HEK293T (cell line): ENCODE measurements at regions not wholly inside any gene's neighbourhood (a gene's known extent, or its start where the extent isn't known, plus 50 kb on each side); places are given as distances from the start of the nearest gene placed in this dataset.

Experiments
- CTCF ChIA-PET: fragments of 350-600 bp; formaldehyde crosslinking; extraction: SDS; loops from one replicate; lab custom pipeline; 2021; ENCODE audit warnings: antibody characterized with exemption, inconsistent platforms; lab: Yijun Ruan, JAX
- POLR2A ChIA-PET: fragments of 350-600 bp; formaldehyde crosslinking; extraction: SDS; loops from one replicate; lab custom pipeline; 2020; ENCODE audit warnings: antibody characterized with exemption, inconsistent platforms; lab: Yijun Ruan, JAX
- DNase-seq: peaks from one replicate; pipeline ENCODE4 v3.0.0; 2012; ENCODE audit warnings: mixed read lengths; ENCODE audit errors: extremely low spot score
- ARNT ChIP-seq: fragments of 450-650 bp; IDR thresholded peaks from 2 replicates; pipeline ENCODE4 v1.6.1; 2017; ENCODE audit warnings: mild to moderate bottlenecking
- BHLHE40 ChIP-seq: fragments of 450-650 bp; IDR thresholded peaks from 2 replicates; pipeline ENCODE4 v1.6.1; 2016; ENCODE audit warnings: mild to moderate bottlenecking, moderate library complexity, borderline replicate concordance
- CTBP1 ChIP-seq: fragments of 450-650 bp; IDR thresholded peaks from 2 replicates; pipeline ENCODE4 v1.6.1; 2016; ENCODE audit warnings: borderline replicate concordance
- ELF4 ChIP-seq: fragments of 450-650 bp; IDR thresholded peaks from 2 replicates; pipeline ENCODE4 v1.6.1; 2017; ENCODE audit warnings: antibody characterized with exemption
- FOXA1 ChIP-seq: fragments of 450-650 bp; IDR thresholded peaks from 2 replicates; pipeline ENCODE4 v1.6.1; 2016; ENCODE audit warnings: mild to moderate bottlenecking
- FOXK2 ChIP-seq: fragments of 450-650 bp; IDR thresholded peaks from 2 replicates; pipeline ENCODE4 v1.6.1; 2016; ENCODE audit warnings: mild to moderate bottlenecking
- FOXM1 ChIP-seq: fragments of 450-650 bp; IDR thresholded peaks from 2 replicates; pipeline ENCODE4 v1.6.1; 2017; ENCODE audit warnings: mild to moderate bottlenecking, borderline replicate concordance
- HDGF ChIP-seq: fragments of 450-650 bp; IDR thresholded peaks from 2 replicates; pipeline ENCODE4 v1.6.1; 2017; ENCODE audit warnings: antibody characterized with exemption, borderline replicate concordance
- L3MBTL2 ChIP-seq: fragments of 450-650 bp; conservative IDR thresholded peaks from 2 replicates; pipeline ENCODE4 v1.6.1; 2016; ENCODE audit warnings: mild to moderate bottlenecking
- LEF1 ChIP-seq: fragments of 450-650 bp; IDR thresholded peaks from 2 replicates; pipeline ENCODE4 v1.6.1; 2017; ENCODE audit warnings: mild to moderate bottlenecking, borderline replicate concordance
- NFRKB ChIP-seq: fragments of 450-650 bp; IDR thresholded peaks from 2 replicates; pipeline ENCODE4 v1.6.1; 2016; ENCODE audit warnings: mild to moderate bottlenecking, moderate library complexity
- SP1 ChIP-seq: fragments of 450-650 bp; IDR thresholded peaks from 2 replicates; pipeline ENCODE4 v1.6.1; 2017
- SUZ12 ChIP-seq: fragments of 450-650 bp; IDR thresholded peaks from 2 replicates; pipeline ENCODE4 v1.6.1; 2016; ENCODE audit warnings: mild to moderate bottlenecking
- TARDBP ChIP-seq: fragments of 450-650 bp; IDR thresholded peaks from 2 replicates; pipeline ENCODE4 v1.6.1; 2016
- ZNF384 ChIP-seq: fragments of 450-650 bp; IDR thresholded peaks from 2 replicates; pipeline ENCODE4 v1.6.1; 2016
- TF ChIP-seq, protein P1 (sequence below): fragments of 450-650 bp; IDR thresholded peaks from 2 replicates; pipeline ENCODE4 v1.6.1; 2016

DNA sequence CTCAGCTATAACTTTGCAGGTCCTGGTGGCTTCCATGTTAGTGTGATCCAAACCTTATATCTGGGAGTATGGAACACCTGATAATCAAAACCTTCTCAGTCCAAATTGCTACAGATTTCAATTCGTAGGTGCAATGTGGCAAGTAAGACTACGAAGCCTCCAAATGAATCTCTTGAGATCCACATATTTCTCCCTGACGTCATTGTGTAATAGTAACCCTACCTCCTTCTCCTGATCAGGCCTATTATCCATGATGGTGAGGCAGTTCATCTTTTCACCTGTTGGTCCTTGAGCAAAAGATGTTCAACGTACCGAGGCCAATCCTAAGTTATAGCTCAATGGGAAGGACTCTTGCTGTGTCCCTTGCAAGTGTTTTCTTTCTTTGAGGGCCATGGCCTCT, 115.9 kb upstream of the CHRM3 start:
- no peak for TF ChIP-seq FOXK2
- TF ChIP-seq FOXM1 = no peak
- no peak for TF ChIP-seq LEF1
- TF ChIP-seq SP1 = no peak
- no peak for TF ChIP-seq NFRKB
- TF ChIP-seq, protein P1, sequence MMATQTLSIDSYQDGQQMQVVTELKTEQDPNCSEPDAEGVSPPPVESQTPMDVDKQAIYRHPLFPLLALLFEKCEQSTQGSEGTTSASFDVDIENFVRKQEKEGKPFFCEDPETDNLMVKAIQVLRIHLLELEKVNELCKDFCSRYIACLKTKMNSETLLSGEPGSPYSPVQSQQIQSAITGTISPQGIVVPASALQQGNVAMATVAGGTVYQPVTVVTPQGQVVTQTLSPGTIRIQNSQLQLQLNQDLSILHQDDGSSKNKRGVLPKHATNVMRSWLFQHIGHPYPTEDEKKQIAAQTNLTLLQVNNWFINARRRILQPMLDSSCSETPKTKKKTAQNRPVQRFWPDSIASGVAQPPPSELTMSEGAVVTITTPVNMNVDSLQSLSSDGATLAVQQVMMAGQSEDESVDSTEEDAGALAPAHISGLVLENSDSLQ = no peak
- TF ChIP-seq FOXA1 = no peak
- no peak for TF ChIP-seq CTBP1
- no peak for TF ChIP-seq ZNF384
- TF ChIP-seq HDGF = no peak
- ChIA-PET POLR2A (no interaction called here), CTCF (no interaction called here)
- DNase-seq = no peak

GRCh38 chr1:239269706-239270105, 116.7 kb upstream of the CHRM3 start:
- no peak for DNase-seq
- TF ChIP-seq ELF4 (no peak), HDGF (no peak), SP1 (no peak), SUZ12 (no peak), FOXM1 (no peak), L3MBTL2 (no peak), LEF1 (no peak)
- POLR2A ChIA-PET = no interaction called here
- CTCF ChIA-PET = no interaction called here

DNA sequence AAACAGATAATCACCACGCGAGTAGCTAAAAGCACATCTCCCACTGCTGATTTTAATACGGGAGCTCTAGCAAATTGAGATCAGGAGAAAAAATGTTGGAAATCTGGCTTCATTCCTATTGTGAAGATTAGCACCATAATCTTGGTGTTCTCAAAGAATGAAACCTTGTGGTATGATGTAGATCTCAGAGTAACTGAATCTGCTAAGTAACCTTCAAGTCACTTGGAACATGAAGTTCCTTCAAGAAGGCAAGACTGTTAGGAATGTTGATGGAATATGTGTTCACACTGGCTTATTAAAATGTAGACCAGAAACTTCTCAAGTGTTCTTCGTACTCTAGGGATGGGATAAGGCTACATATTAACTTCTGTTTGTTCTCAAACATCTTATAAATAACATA, 117.4 kb upstream of the CHRM3 start:
- no peak for TF ChIP-seq BHLHE40
- TF ChIP-seq HDGF = no peak
- no peak for TF ChIP-seq ZNF384
- TF ChIP-seq L3MBTL2 = no peak
- no peak for TF ChIP-seq FOXM1
- TF ChIP-seq FOXA1 = no peak
- no peak for TF ChIP-seq TARDBP
- TF ChIP-seq CTBP1 = no peak
- TF ChIP-seq NFRKB = no peak
- TF ChIP-seq ARNT = no peak
- TF ChIP-seq, protein P1 = no peak
- no peak for TF ChIP-seq ELF4
- TF ChIP-seq SP1 = no peak
- TF ChIP-seq FOXK2 = no peak
- TF ChIP-seq LEF1 = no peak
- TF ChIP-seq SUZ12 = no peak
- ChIA-PET CTCF (no interaction called here), POLR2A (no interaction called here)
- no peak for DNase-seq

GRCh38 chr1:239268007-239268406, 118.4 kb upstream of the CHRM3 start:
- ChIA-PET POLR2A (no interaction called here), CTCF (no interaction called here)
- TF ChIP-seq BHLHE40 (no peak), FOXA1 (no peak), NFRKB (no peak), HDGF (no peak), SP1 (no peak), ARNT (no peak), L3MBTL2 (no peak), ZNF384 (no peak), LEF1 (no peak), TARDBP (no peak), FOXK2 (no peak), CTBP1 (no peak), FOXM1 (no peak), SUZ12 (no peak), ELF4 (no peak)
- TF ChIP-seq, protein P1 = no peak
- no peak for DNase-seq

DNA sequence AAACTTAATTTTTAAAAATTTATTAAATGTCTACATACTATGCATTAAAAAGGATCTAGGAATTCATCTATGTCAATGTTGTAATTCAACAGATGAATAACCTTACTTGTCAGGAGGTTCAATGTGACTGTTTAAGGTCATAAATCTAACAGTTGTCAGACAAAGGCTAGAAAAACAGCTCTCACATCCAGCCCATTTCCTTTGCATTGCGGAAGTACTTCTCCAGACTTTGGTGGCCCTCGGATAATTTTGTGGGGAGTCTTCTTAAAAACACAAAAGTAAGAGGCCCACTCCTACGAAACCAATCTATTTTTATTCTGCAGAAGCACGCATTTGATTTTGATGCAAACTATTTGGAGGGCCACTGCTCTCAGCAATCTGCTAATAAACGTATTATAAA, 122.6 kb upstream of the CHRM3 start:
- ChIA-PET POLR2A (no interaction called here), CTCF (no interaction called here)
- no peak for TF ChIP-seq ELF4
- TF ChIP-seq LEF1 = no peak
- TF ChIP-seq TARDBP = no peak
- no peak for TF ChIP-seq BHLHE40
- no peak for TF ChIP-seq NFRKB
- TF ChIP-seq HDGF = no peak
- TF ChIP-seq SP1 = no peak
- TF ChIP-seq FOXK2 = no peak
- TF ChIP-seq ARNT = no peak
- TF ChIP-seq L3MBTL2 = no peak
- TF ChIP-seq, protein P1 = no peak
- TF ChIP-seq FOXM1 = no peak
- no peak for TF ChIP-seq CTBP1
- no peak for TF ChIP-seq ZNF384
- DNase-seq = no peak

DNA sequence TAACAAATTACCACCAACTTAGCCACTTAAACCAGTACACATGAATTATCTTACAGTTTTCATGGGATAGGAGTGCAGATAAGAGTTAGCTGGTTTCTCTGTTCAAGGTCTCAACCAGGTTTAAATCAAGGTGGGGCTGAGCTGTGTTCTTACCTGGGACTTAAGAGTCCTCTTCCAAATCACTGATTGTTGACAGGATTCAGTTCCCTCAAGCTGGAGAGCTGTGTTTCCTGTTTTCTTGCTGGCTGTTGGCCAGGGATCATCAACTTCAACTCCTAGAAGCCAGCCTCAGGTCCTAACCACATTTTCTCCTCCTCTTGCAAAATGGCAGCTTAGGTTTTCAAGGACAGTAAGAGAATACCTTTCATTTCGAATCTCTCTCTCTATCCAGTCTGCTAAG, 123.8 kb upstream of the CHRM3 start:
- ChIA-PET POLR2A (no interaction called here), CTCF (no interaction called here)
- no peak for DNase-seq
- TF ChIP-seq SP1 (no peak), FOXA1 (no peak), BHLHE40 (no peak), CTBP1 (no peak), HDGF (no peak), SUZ12 (no peak), TARDBP (no peak), ARNT (no peak), L3MBTL2 (no peak), ZNF384 (no peak), ELF4 (no peak), FOXM1 (no peak), LEF1 (no peak)
